Upper lobe of left lung (tissue), 6 donors: ENCODE measurements at regions not wholly inside any gene's neighbourhood (a gene's known extent, or its start where the extent isn't known, plus 50 kb on each side); places are given as distances from the start of the nearest gene placed in this dataset.
"Not testable (repeated sequence)": the region's sequence is repeated elsewhere in the genome, so short reads cannot be mapped to it uniquely, and the experiment has no call there.

ENCODE experiments used
- ATAC-seq, 2 donors: fragments of 200-7000 bp; cut with Tn5 transposase; one replicate each; pipeline ENCODE4 v1.9.1; 2022; ENCODE audit warnings: mild to moderate bottlenecking in 2 of 2, moderate library complexity in 2 of 2; ENCODE audit not compliant: low FRiP score in 2 of 2
- DNase-seq, 2 donors: peaks; one replicate each; pipeline ENCODE4 v3.0.0-alpha.2; 2019 to 2020
- H3K27ac ChIP-seq, 4 donors: fragments of 200-600 bp; sonication (generic); one replicate each; pipeline ENCODE4 v1.5.1; 2016 to 2019
- H3K27me3 ChIP-seq, 4 donors: fragments of 200-600 bp; sonication (generic); one replicate each; pipeline ENCODE4 v1.5.1; 2017 to 2019
- H3K36me3 ChIP-seq, 4 donors: fragments of 200-600 bp; sonication (generic); one replicate each; pipeline ENCODE4 v1.5.1; 2016 to 2019
- H3K4me1 ChIP-seq, 4 donors: fragments of 200-600 bp; sonication (generic); one replicate each; pipeline ENCODE4 v1.5.1; 2018 to 2019
- H3K4me3 ChIP-seq, 4 donors: fragments of 200-600 bp; sonication (generic); one replicate each; pipeline ENCODE4 v1.5.1; 2017 to 2019; ENCODE audit warnings: mild to moderate bottlenecking in 2 of 4, moderate library complexity in 1 of 4
- H3K9me3 ChIP-seq, 4 donors: fragments of 200-600 bp; sonication (generic); one replicate each; pipeline ENCODE4 v1.5.1; 2018 to 2019
- POLR2A ChIP-seq, 4 donors: fragments of 450-650 bp; IDR thresholded peaks; one replicate each; pipeline ENCODE4 v1.5.1; 2016 to 2017; ENCODE audit warnings: antibody characterized with exemption in 4 of 4, mild to moderate bottlenecking in 2 of 4
- WGBS, 2 donors: methylation state at CpG; one replicate each; pipeline ENCODE4 v1.1.5; 2017 to 2018; 5-methylcytosine and 5-hydroxymethylcytosine counted together
- TF ChIP-seq, protein P1 (sequence below), 6 experiments: fragments of 450-650 bp in 4 of 6; fragments of 200-600 bp in 2 of 6; sonication (generic) in 2 of 6; IDR thresholded peaks; one replicate each; pipeline ENCODE4 v1.5.1; 2016 to 2019; ENCODE audit warnings: antibody characterized with exemption in 6 of 6
- donor health status: DM: no; HTN: no; CAD: no; lungs with moderate emphysema.
- donor health status: DM: no; HTN: yes; CAD: no; lungs with severe emphysema.

DNA sequence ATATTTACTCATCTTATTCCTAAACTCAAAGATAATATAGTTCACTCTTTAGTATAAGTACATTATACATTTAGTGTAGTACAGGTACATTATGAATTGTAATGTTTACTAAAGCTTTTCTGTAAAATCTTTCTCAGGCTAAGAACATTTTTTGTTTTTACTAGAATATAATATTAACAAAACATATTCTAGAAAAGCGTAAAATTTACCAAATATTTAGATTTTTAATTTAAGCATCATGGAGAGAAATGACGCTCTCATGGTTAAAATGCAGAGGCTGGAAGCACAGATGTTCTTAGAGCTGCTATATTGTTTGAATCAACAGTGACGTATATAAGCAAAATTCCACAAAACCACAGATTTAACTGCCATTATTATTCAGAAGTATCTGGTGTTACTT, 54.7 kb upstream of the NBPF15 start:
- H3K4me3 ChIP-seq, H3K27me3 ChIP-seq, H3K4me1 ChIP-seq, ATAC-seq, H3K9me3 ChIP-seq, H3K27ac ChIP-seq, H3K36me3 ChIP-seq, DNase-seq: not testable (repeated sequence)
- WGBS, 2 donors, result 79 to 100% methylated on average over 1 of the region's 3 CpGs

DNA sequence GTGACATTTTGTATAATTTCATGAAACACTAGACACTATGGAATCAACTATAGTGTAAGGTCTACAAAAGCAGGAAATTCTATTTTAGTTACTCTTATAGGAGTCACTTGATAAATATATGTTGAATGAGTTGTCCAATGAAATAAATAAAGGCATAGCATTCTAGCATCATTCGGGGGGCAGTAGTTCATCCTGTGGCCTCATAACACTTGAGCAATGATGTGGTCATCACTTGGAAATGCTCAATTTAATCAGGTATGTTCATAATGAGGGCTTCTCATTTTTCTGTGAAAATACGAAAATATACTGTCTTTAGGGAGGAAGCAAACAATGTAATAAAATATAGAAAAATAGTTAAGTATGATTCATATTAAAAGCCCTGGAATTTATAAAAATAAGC, 55.4 kb upstream of the NBPF15 start:
- H3K4me1 ChIP-seq, H3K4me3 ChIP-seq, ATAC-seq, DNase-seq, H3K9me3 ChIP-seq, H3K27ac ChIP-seq, H3K36me3 ChIP-seq, H3K27me3 ChIP-seq: not testable (repeated sequence)
- 78 to 87% methylated on average over 2 of the region's 2 CpGs for WGBS, 2 donors

DNA sequence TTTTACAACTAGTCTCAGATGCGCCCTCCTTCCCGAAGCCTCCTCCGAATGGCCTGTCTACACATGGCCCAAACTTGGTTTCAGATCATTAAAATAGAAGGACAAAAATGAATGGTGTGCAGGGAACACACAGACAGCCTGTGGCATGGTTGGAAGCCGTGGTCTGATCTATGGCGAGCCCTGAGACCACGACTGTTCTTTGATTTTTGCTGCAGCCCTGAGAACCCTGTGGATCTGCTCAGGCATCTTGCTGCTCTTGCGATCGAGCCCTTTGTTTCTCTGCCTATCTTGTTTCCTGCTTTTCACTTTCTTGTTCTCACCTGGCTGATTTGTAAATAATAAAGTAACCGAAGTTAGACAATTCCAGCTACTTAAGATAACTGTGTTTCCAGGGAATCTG, 57.0 kb upstream of the NBPF15 start:
- H3K27ac ChIP-seq, H3K4me3 ChIP-seq: not testable (repeated sequence)
- WGBS, 2 donors, result 56 to 57% methylated on average over 4 to 5 of the region's 9 CpGs

DNA sequence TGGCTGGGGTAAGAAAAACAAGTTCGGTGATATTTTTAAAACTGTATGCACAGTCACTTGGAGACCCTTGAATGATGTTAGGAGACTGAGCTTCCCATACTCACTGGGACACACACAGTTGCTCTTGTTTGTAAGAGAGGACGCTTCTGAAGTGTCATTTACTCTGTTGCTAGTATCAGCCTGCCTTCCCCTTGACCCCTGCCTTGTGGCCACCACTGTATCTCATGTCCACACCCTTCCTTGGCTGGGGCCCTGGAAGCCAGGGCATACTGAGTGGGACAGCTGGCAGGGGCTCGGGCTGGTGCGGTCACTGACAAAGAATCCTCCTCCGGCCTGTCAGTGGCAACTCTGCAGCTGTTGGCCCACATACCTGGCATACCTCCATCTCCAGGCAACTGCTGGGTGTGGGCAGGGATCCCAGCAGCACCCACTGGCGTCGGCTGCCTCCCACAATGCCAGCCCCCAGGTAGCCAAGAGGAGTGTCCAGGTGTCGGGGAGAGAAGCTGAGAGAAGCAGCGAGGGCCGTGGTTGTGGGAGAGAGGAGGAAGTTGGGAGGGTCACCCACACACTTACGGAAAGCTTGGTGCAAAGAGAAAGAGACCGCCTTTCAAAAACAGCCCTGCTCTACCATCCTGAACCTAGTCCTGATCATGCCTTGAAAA, 58.2 kb upstream of the NBPF15 start:
- not testable (repeated sequence) for H3K9me3 ChIP-seq, H3K4me1 ChIP-seq, ATAC-seq, H3K27me3 ChIP-seq, H3K4me3 ChIP-seq, H3K27ac ChIP-seq, H3K36me3 ChIP-seq
- 46 to 49% methylated on average over 6 to 8 of the region's 12 CpGs for WGBS, 2 donors
- DNase-seq, result peak in 1 of 2 donors; percentile 3

More for the DNA sequence above, 57.0 kb upstream of the NBPF15 start:
- H3K9me3 ChIP-seq, H3K27me3 ChIP-seq, DNase-seq, H3K4me1 ChIP-seq, ATAC-seq, H3K36me3 ChIP-seq: not testable (repeated sequence)

DNA sequence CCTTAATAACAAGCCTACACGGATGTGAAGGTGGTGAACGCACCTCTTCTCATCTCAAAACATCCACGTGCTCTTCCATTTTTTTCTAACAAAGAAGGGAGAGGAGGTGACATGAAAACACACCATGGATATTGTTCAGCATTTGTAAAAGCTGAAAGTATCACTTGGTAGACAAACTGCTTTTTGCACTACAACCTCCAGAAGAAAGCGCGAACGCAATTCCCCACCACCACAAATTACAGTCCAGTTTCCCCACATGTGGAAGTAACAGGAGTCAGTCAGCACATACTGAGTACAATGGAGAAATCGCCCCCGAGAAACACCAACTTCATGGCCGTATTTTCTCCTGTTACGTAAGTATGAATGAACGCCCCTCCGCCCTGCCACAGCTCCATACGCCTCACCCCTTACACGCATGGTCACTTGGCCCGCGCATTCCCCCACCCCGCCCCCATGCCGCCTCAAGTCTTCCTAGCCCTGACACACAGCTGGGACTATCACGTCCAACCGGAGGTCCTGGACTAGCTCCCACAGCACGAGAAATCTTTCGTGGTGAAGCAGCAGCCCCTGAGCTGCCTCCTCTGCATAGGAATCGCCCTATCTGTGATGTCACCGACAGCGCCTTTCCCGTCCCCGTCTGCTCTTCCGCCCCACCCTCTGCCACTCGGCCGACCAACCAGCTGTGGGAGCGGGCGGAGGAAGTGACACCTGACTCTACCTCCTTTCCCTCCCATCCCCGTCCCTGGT, 62.4 kb upstream of the NBPF15 start:
- not testable (repeated sequence) for H3K27me3 ChIP-seq, H3K36me3 ChIP-seq, H3K4me1 ChIP-seq, H3K9me3 ChIP-seq, H3K4me3 ChIP-seq
- TF ChIP-seq POLR2A (IDR thresholded peaks at IDR 0.05), result peak in 1 of 4 donors; percentile 44
- ATAC-seq, result peak in 1 of 2 donors; percentile 81
- peak overlapping the region in 1 of 4 donors; percentile 61 for H3K27ac ChIP-seq
- peak; percentile 23 to 76 for DNase-seq
- WGBS, 2 donors, result 5 to 9% methylated on average over 16 to 26 of the region's 33 CpGs

DNA sequence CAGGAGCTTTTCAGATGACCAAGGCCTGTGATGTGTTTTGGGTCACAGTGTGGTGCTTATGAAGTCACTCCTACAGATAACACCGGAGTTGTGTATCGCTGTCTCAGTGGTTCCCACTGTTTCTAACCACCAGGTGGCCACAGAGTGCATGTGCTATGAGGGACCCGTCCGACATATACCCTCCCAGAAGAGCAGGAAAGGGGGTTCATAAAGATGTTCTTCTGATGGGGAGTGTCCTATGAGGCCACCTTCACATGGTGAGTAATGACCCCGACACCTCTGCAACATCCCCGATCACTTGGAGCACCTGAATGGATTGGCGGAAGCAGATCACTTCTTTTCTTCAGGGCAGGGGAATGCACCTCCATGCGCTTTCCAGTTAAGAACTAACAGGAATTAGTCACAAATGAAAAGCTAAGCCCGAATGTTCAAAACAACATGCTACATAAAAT, 60.5 kb upstream of the PPIAL4F start:
- WGBS, 2 donors, result 38 to 69% methylated on average over 5 to 9 of the region's 9 CpGs
- DNase-seq, result not testable (repeated sequence)

DNA sequence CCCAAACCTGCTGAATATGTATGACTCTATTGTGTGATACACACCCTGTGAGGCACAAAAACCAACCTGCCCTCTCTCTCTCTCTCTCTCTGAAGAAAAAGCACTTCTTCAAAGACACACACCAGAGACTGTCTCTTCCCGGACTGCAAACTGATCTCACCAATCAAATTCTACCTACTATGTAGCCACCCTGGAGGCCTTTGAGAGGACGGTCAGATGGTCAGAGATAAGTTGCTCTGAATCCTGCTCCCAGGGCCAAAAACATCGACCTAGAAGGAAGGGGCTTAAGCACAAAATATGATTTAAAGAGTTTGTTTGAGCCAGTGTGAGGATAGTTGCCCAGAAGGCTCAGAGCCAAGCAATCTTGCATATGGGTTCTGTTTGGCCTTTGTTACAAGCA, 59.2 kb upstream of the PPIAL4F start:
- not testable (repeated sequence) for H3K4me3 ChIP-seq, ATAC-seq, H3K9me3 ChIP-seq, H3K36me3 ChIP-seq, H3K27ac ChIP-seq, H3K27me3 ChIP-seq, H3K4me1 ChIP-seq, DNase-seq
- 49 to 52% methylated on average over 3 of the region's 3 CpGs for WGBS, 2 donors

More for the DNA sequence above, 60.5 kb upstream of the PPIAL4F start:
- H3K27me3 ChIP-seq, H3K9me3 ChIP-seq, H3K4me3 ChIP-seq, H3K27ac ChIP-seq, H3K4me1 ChIP-seq, H3K36me3 ChIP-seq: not testable (repeated sequence)
- TF ChIP-seq, protein P1, sequence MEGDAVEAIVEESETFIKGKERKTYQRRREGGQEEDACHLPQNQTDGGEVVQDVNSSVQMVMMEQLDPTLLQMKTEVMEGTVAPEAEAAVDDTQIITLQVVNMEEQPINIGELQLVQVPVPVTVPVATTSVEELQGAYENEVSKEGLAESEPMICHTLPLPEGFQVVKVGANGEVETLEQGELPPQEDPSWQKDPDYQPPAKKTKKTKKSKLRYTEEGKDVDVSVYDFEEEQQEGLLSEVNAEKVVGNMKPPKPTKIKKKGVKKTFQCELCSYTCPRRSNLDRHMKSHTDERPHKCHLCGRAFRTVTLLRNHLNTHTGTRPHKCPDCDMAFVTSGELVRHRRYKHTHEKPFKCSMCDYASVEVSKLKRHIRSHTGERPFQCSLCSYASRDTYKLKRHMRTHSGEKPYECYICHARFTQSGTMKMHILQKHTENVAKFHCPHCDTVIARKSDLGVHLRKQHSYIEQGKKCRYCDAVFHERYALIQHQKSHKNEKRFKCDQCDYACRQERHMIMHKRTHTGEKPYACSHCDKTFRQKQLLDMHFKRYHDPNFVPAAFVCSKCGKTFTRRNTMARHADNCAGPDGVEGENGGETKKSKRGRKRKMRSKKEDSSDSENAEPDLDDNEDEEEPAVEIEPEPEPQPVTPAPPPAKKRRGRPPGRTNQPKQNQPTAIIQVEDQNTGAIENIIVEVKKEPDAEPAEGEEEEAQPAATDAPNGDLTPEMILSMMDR (IDR thresholded peaks at IDR 0.05), result peak in 4 of 6 experiments; percentile 7 to 31 (median 26)
- ATAC-seq, result peak in 1 of 2 donors; percentile 68

DNA sequence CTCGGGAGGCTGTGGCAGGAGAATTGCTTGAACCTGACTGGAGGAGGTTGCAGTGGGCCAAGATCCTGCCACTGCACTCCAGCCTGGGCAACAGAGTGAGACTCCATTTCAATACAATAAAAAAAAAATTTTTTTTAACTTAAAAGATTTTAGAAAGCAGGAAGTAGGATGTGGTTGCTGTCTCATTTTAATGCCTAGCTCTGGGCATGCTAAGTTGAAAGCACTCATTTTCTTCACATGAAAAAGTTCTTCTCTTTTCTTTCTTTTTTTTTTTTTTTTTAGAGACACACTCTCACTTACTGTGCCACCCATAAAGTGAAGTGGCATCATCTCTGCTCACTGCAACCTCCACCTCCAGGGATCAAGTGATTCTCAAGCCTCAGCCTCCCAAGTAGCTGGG, 58.4 kb upstream of the PPIAL4F start:
- not testable (repeated sequence) for H3K9me3 ChIP-seq, H3K27me3 ChIP-seq, H3K36me3 ChIP-seq, ATAC-seq, H3K4me1 ChIP-seq, H3K27ac ChIP-seq, H3K4me3 ChIP-seq, DNase-seq
- WGBS, 2 donors, result 67 to 90% methylated on average over 1 of the region's 1 CpG

DNA sequence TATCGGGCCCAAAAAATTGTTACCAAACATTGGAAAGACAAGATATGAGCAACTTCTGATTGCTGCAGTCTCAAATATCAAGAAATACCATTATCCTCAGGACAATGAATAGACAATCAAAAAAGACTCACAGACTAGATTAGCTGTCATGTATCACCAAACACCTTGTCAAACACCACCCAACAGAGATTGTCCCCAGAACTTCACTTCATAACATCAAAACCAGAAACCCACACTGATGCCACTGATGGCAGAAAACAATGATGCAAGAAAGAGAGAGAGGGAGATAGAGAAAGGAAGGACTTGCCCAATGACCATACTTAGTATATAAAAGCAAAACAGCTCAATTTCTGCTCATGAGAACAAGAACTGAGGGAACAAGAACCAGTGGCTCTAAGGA, 56.0 kb upstream of the PPIAL4F start:
- not testable (repeated sequence) for ATAC-seq, H3K4me1 ChIP-seq, H3K4me3 ChIP-seq, H3K27me3 ChIP-seq, DNase-seq, H3K36me3 ChIP-seq, H3K27ac ChIP-seq, H3K9me3 ChIP-seq
- WGBS, 2 donors, result 80 to 85% methylated on average over 1 of the region's 1 CpG

DNA sequence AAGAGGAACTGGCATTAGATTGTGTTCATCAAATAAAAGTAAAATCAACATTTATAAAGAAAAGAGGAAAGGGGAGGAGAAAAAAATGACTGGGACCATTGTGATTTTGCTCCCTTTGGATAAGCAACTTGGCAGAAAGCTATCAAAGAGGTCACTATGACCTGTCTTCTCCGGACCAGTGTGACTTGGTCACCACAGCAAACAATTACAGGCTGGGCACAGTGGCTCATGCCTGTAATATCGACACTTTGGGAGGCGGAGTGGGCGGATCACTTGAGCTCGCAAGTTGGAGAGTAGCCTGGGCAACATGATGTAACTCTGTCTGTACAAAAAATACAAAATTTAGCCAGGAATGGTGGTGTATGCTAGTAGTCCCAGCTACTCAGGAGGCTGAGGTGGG, 55.5 kb upstream of the PPIAL4F start:
- not testable (repeated sequence) for H3K27ac ChIP-seq, H3K4me1 ChIP-seq, ATAC-seq, H3K4me3 ChIP-seq, H3K9me3 ChIP-seq, H3K36me3 ChIP-seq, DNase-seq, H3K27me3 ChIP-seq
- WGBS, 2 donors, result 80 to 98% methylated on average over 4 to 5 of the region's 5 CpGs

DNA sequence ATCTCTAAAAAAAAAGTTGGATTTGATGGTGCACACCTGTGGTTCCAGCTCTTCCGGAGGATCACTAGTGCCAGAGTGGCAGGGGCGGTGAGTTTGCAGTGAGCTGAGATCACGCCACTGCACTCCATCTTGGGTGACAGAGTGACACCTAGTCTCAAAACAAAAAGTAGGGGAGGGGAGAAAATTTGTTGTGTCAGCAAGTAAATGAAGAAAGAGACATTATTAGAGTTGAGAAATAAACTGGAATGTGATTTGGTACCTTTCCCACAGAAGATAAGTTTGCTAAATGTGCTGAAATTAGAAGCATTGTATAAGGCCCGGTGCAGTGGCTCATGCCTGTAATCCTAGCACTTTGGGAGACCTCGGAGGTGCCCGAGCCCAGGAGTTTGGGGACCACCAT, 54.0 kb upstream of the PPIAL4F start:
- ATAC-seq, H3K27me3 ChIP-seq: not testable (repeated sequence)
- 87 to 93% methylated on average over 6 of the region's 6 CpGs for WGBS, 2 donors

DNA sequence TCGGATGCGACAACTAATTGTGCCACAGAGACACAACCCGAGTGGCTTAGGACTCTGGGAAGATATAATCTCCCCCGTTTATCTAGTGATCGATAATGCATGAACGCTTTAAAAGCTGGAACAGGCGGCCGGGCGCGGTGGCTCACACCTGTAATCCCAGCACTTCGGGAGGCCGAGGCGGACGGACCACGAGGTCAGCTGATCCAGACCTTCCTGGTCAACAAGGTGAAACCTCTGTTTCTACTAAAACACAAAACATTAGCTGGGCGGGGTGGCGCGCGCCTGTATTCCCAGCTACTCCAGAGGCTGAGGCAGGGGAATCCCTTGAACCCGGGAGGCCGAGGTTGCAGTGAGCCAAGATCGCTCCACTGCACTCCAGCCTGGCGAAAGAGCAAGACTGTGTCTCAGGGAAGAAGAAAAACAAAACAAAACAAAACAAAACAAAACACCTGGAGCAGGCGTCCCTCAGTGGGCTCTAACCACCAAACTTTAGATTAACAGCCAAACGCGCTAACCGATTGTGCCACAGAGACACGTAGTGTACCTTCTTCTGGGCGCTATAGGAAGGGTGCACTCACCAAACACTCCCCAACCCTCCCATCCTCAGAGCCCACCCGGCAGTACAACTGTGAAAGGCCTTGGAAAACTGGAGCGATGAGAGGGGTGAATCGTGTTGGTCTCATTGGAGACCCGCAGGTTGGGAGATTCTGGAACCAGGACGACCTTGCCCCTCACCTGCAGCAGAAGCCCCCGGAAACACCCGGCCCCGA, 53.3 kb upstream of the PPIAL4F start:
- H3K27me3 ChIP-seq, H3K9me3 ChIP-seq, H3K4me1 ChIP-seq, ATAC-seq, H3K27ac ChIP-seq, H3K36me3 ChIP-seq, H3K4me3 ChIP-seq: not testable (repeated sequence)
- peak in 1 of 2 donors; percentile 78 for DNase-seq
- WGBS, 2 donors, result 80 to 83% methylated on average over 25 to 29 of the region's 37 CpGs

More for the DNA sequence above, 54.0 kb upstream of the PPIAL4F start:
- H3K4me3 ChIP-seq, H3K9me3 ChIP-seq, H3K36me3 ChIP-seq, H3K4me1 ChIP-seq, H3K27ac ChIP-seq, DNase-seq: not testable (repeated sequence)
